H7 (cell line): ENCODE measurements at regions not wholly inside any gene's neighbourhood (a gene's known extent, or its start where the extent isn't known, plus 50 kb on each side); places are given as distances from the start of the nearest gene placed in this dataset.
A peak's percentile ranks its signal among the peaks of the same experiment; 100 is the strongest.

Experiments used
- DNase-seq: peaks from one replicate; pipeline ENCODE4 v3.0.0; 2012
- H3K27me3 ChIP-seq: 2 replicates; pipeline ENCODE4 v1.6.0; 2011; ENCODE audit warnings: mild to moderate bottlenecking, low read length; ENCODE audit not compliant: control insufficient read depth, insufficient read depth
- H3K36me3 ChIP-seq: replicated peaks from 2 replicates; pipeline ENCODE4 v1.5.1; 2011; ENCODE audit warnings: low read length; ENCODE audit not compliant: control insufficient read depth, insufficient read depth
- H3K4me3 ChIP-seq: 2 replicates; pipeline ENCODE4 v1.5.1; 2011; ENCODE audit warnings: low read depth, mild to moderate bottlenecking, control low read depth, low read length, moderate library complexity; ENCODE audit not compliant: insufficient read depth

GRCh38 chr12:77152623-77153193 is 87.3 kb upstream of the E2F7 start:
- peak; percentile 2 for DNase-seq
- Histone ChIP-seq H3K27me3 (no peaks in the 10 kb centered on the region), H3K4me3 (no peak overlapping the region), H3K36me3 (no peaks in the 10 kb centered on the region)

GRCh38 chr12:77151030-77151429 is 85.7 kb upstream of the E2F7 start:
- no peak for DNase-seq
- Histone ChIP-seq H3K4me3 (no peak overlapping the region), H3K27me3 (no peaks in the 10 kb centered on the region), H3K36me3 (no peaks in the 10 kb centered on the region)

- DNase-seq, result peak; percentile 9
- Histone ChIP-seq H3K36me3 (no peaks in the 10 kb centered on the region), H3K27me3 (no peaks in the 10 kb centered on the region), H3K4me3 (no peak overlapping the region)
Observed at GRCh38 chr12:77133566-77133965, 68.2 kb upstream of the E2F7 start.

- no peak for DNase-seq
- no peaks in the 10 kb centered on the region for H3K36me3 ChIP-seq
- H3K4me3 ChIP-seq, result no peak overlapping the region
- H3K27me3 ChIP-seq, result no peaks in the 10 kb centered on the region
Observed at GRCh38 chr12:77131977-77132490, 66.7 kb upstream of the E2F7 start.

GRCh38 chr12:77130193-77130592 is 64.8 kb upstream of the E2F7 start:
- DNase-seq, result no peak
- no peaks in the 10 kb centered on the region for H3K36me3 ChIP-seq
- H3K4me3 ChIP-seq, result no peak overlapping the region
- H3K27me3 ChIP-seq, result no peaks in the 10 kb centered on the region

GRCh38 chr12:77124767-77125166 is 59.4 kb upstream of the E2F7 start:
- no peak for DNase-seq
- no peaks in the 10 kb centered on the region for H3K27me3 ChIP-seq
- H3K4me3 ChIP-seq, result no peak overlapping the region
- no peaks in the 10 kb centered on the region for H3K36me3 ChIP-seq

GRCh38 chr12:77122661-77123060 is 57.3 kb upstream of the E2F7 start:
- DNase-seq, result no peak
- no peaks in the 10 kb centered on the region for H3K36me3 ChIP-seq
- no peak overlapping the region for H3K4me3 ChIP-seq
- no peaks in the 10 kb centered on the region for H3K27me3 ChIP-seq

GRCh38 chr12:77122236-77122635 is 56.9 kb upstream of the E2F7 start:
- H3K36me3 ChIP-seq, result no peaks in the 10 kb centered on the region
- no peak for DNase-seq
- no peaks in the 10 kb centered on the region for H3K27me3 ChIP-seq
- no peak overlapping the region for H3K4me3 ChIP-seq

- H3K36me3 ChIP-seq, result no peaks in the 10 kb centered on the region
- no peaks in the 10 kb centered on the region for H3K27me3 ChIP-seq
- DNase-seq, result no peak
- H3K4me3 ChIP-seq, result no peak overlapping the region
Observed at GRCh38 chr12:77120156-77121085, 55.1 kb upstream of the E2F7 start.

- DNase-seq, result no peak
- Histone ChIP-seq H3K27me3 (no peaks in the 10 kb centered on the region), H3K36me3 (no peaks in the 10 kb centered on the region), H3K4me3 (no peak overlapping the region)
Observed at GRCh38 chr12:77118696-77119095, 53.3 kb upstream of the E2F7 start.

- no peak overlapping the region for H3K4me3 ChIP-seq
- H3K36me3 ChIP-seq, result no peaks in the 10 kb centered on the region
- H3K27me3 ChIP-seq, result no peaks in the 10 kb centered on the region
- no peak for DNase-seq
Observed at GRCh38 chr12:77116277-77116676, 50.9 kb upstream of the E2F7 start.

- Histone ChIP-seq H3K27me3 (no peaks in the 10 kb centered on the region), H3K36me3 (no peaks in the 10 kb centered on the region), H3K4me3 (no peak overlapping the region)
- no peak for DNase-seq
Observed at GRCh38 chr12:77115471-77115870, 50.1 kb upstream of the E2F7 start.
